ENCODE measurements at regions not wholly inside any gene's neighbourhood (a gene's known extent, or its start where the extent isn't known, plus 50 kb on each side); places are given as distances from the start of the nearest gene placed in this dataset.
A peak's percentile ranks its signal among the peaks of the same experiment; 100 is the strongest.

DNA sequence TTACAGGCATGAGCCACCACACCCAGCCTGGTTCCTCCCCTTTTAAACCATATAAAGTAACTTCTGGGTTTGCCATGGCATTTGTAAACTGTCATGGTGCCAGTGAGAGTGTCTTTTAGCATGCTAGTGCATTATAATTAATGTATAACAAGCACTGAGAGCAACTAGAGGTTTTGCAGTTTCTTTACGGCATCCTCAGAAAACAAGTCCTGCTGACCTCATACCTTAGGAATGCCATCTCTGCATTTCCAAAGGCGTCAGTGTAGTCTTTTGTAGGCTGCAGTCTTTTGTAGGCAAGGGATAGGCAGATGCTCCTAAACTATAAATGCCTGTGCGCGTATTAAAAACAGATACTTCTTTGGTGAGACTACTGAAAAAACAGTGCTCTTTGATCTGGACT, 75.0 kb upstream of the EZR start:
- Histone ChIP-seq H3K4me2 (ENCODE audit: low read depth, low read length) (peak overlapping the region; percentile 34; the same call in 1 of the 2 replicates), H3K27me3 (ENCODE audit: control insufficient read depth, insufficient read depth, low read length) (no peaks in the 10 kb centered on the region), H3K4me1 (ENCODE audit: control insufficient read depth, insufficient read depth, low read length) (no peaks in the 10 kb centered on the region), H2AK5ac (ENCODE audit: low read depth, low read length) (no peak overlapping the region), H3K79me1 (ENCODE audit: low read depth in 1 of 2, low read length in 2 of 2) (no peaks in the 10 kb centered on the region), H2BK120ac (ENCODE audit: low read depth, low read length) (0 out of 2 replicates have a peak overlapping the region, but pooled peaks have one; percentile 6), H3K4ac (ENCODE audit: low read depth, low read length) (no peak overlapping the region), H2BK15ac (ENCODE audit: low read depth, low read length) (no peak overlapping the region), H2BK5ac (ENCODE audit: low read depth, low read length, poor library complexity, severe bottlenecking) (no peak overlapping the region), H3K18ac (ENCODE audit: low read depth, low read length) (no peak overlapping the region), H4K20me1 (ENCODE audit: insufficient read depth, low read length) (no peaks in the 10 kb centered on the region), H3K9me1 (ENCODE audit: insufficient read depth, low read length) (no peaks in the 10 kb centered on the region), H3K9me3 (ENCODE audit: control insufficient read depth, insufficient read depth, low read length) (no peaks in the 10 kb centered on the region), H3K36me3 (ENCODE audit: control insufficient read depth, insufficient read depth, low read length) (no peaks in the 10 kb centered on the region), H4K8ac (ENCODE audit: low read depth in 2 of 2, low read length in 2 of 2) (peak overlapping the region in 1 of 2 experiments; percentile 72; a peak in 1 of 4 replicates), H2AFZ (replicated peaks; ENCODE audit: low read length, poor library complexity) (no peak overlapping the region), H3K56ac (ENCODE audit: extremely low read depth, insufficient read depth, low read length) (no peak overlapping the region), H4K91ac (ENCODE audit: insufficient read depth, low read depth, low read length) (no peak overlapping the region), H3K14ac (replicated peaks; ENCODE audit: low read depth, low read length) (no peak overlapping the region), H2AK9ac (replicated peaks; ENCODE audit: low read depth, low read length, poor library complexity) (no peak overlapping the region), H3K27ac (ENCODE audit: insufficient read depth, low read length) (no peak overlapping the region), H3K23ac (ENCODE audit: low read depth, low read length) (no peak overlapping the region), H3K4me3 (ENCODE audit: insufficient read depth, low read depth, low read length) (no peak overlapping the region), H2BK20ac (ENCODE audit: low read depth, low read length) (no peak overlapping the region), H4K5ac (ENCODE audit: low read depth, low read length) (no peak overlapping the region), H3K9ac (ENCODE audit: low read depth, low read length) (no peak overlapping the region)
- DNase-seq (peak; percentile 90), ATAC-seq (ENCODE audit: low read depth) (peak; percentile 96)
- ChIA-PET POLR2A (ENCODE audit: unreplicated experiment) (no interaction called here), CTCF (no interaction called here)
- dilution Hi-C loops (cut with HindIII; ENCODE audit: low sequenced_read_pairs, unreplicated experiment) (no loop called here), intact Hi-C loops (cut with micrococcal nuclease) (no loop called here), in situ Hi-C loops (cut with MboI; ENCODE audit: low sequenced_read_pairs) (no loop called here)
- 75% methylated on average over 2 of the region's 4 CpGs; no CpG with 5 or more reads in 1 of the 2 experiments for WGBS, 2 experiments (ENCODE audit: extremely low coverage in 2 of 2, insufficient read length in 1 of 2)
- BruUV-seq (replicated peaks), result no TSS peak
- peak; percentile 35; the same call in 1 of the 2 replicates for TF ChIP-seq MAFK (IDR thresholded peaks at IDR 0.05; ENCODE audit: low read depth, low read length)
- TF ChIP-seq, protein P1, sequence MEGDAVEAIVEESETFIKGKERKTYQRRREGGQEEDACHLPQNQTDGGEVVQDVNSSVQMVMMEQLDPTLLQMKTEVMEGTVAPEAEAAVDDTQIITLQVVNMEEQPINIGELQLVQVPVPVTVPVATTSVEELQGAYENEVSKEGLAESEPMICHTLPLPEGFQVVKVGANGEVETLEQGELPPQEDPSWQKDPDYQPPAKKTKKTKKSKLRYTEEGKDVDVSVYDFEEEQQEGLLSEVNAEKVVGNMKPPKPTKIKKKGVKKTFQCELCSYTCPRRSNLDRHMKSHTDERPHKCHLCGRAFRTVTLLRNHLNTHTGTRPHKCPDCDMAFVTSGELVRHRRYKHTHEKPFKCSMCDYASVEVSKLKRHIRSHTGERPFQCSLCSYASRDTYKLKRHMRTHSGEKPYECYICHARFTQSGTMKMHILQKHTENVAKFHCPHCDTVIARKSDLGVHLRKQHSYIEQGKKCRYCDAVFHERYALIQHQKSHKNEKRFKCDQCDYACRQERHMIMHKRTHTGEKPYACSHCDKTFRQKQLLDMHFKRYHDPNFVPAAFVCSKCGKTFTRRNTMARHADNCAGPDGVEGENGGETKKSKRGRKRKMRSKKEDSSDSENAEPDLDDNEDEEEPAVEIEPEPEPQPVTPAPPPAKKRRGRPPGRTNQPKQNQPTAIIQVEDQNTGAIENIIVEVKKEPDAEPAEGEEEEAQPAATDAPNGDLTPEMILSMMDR (conservative IDR thresholded peaks at IDR 0.05; ENCODE audit: low read depth, low read length), result no peak
- TF ChIP-seq POLR2A (IDR thresholded peaks at IDR 0.05; ENCODE audit: low read depth, low read length), result no peak
- 0 out of 2 replicates have a peak, but pooled peaks have one; percentile 19 for TF ChIP-seq FOS (IDR thresholded peaks at IDR 0.05; ENCODE audit: low read depth, low read length)
